K562 (cell line): ENCODE measurements at regions not wholly inside any gene's neighbourhood (a gene's known extent, or its start where the extent isn't known, plus 50 kb on each side); places are given as distances from the start of the nearest gene placed in this dataset.

Source experiments
- ATAC-seq: fragments of 200-7000 bp; cut with Tn5 transposase; 3 replicates; pipeline ENCODE4 v1.9.1; 2020; ENCODE audit warnings: moderate library complexity
- BruUV-seq: library from RNA; stranded (reverse); fragments of 400-500 nt; replicated peaks from 2 replicates; lab custom pipeline; 2021; lab: Mats Ljungman, UMichigan
- CTCF ChIA-PET: fragments of 300-600 bp; formaldehyde crosslinking; extraction: SDS; loops from one replicate; lab custom pipeline; 2021; ENCODE audit warnings: low intra/inter-chr PET ratio; lab: Yijun Ruan, JAX
- POLR2A ChIA-PET: fragments of 300-600, 350-650 bp; sonication (Branson Sonifier 250); formaldehyde crosslinking; extraction: SDS; loops from one replicate; lab custom pipeline; 2021; ENCODE audit warnings: antibody characterized with exemption, inconsistent platforms; lab: Yijun Ruan, JAX
- DNase-seq, 4 experiments: peaks; one replicate each; pipeline versions ENCODE4 v3.0.0 to v3.0.0-alpha.2; 2011 to 2018; ENCODE audit warnings: low spot score in 3 of 4, mixed read lengths in 3 of 4; ENCODE audit errors: extremely low read depth in 1 of 4
- FAIRE-seq: peaks from 2 replicates; lab custom pipeline; 2011; peaks lifted over from hg19 to GRCh38; lab: Jason Lieb, UNC
- H2AFZ ChIP-seq: 2 replicates; pipeline ENCODE4 v1.6.0; 2011; ENCODE audit warnings: low read depth, low read length, control low read depth, inconsistent platforms
- H3K27ac ChIP-seq: fragments of 200-600 bp; 3 replicates; pipeline ENCODE4 v1.8.0; 2011; ENCODE audit warnings: low read depth, mild to moderate bottlenecking, control low read depth, inconsistent platforms, low read length, moderate library complexity, mixed read lengths; ENCODE audit errors: extremely low read depth
- H3K27me3 ChIP-seq, 2 experiments: fragments of 300-600 bp in 1 of 2; 2 replicates in 1 of 2; 3 replicates in 1 of 2; pipeline versions ENCODE4 v1.6.0 to v1.8.0; 2011; ENCODE audit warnings: inconsistent platforms in 2 of 2, low read length in 2 of 2, mild to moderate bottlenecking in 1 of 2, mixed read lengths in 1 of 2, moderate library complexity in 1 of 2; ENCODE audit not compliant: control insufficient read depth in 2 of 2, insufficient read depth in 2 of 2
- H3K36me3 ChIP-seq: fragments of 300-600 bp; 3 replicates; pipeline ENCODE4 v1.8.0; 2011; ENCODE audit warnings: mild to moderate bottlenecking, low read length, inconsistent platforms; ENCODE audit not compliant: control insufficient read depth, insufficient read depth
- H3K4me1 ChIP-seq, 2 experiments: fragments of 200-600 bp in 1 of 2; replicated peaks in 1 of 2; 2 replicates in 1 of 2; 3 replicates in 1 of 2; pipeline versions ENCODE4 v1.5.1 to v1.8.0; 2011; ENCODE audit warnings: inconsistent platforms in 2 of 2, low read length in 2 of 2, mild to moderate bottlenecking in 1 of 2, mixed read lengths in 1 of 2, moderate library complexity in 1 of 2; ENCODE audit not compliant: control insufficient read depth in 2 of 2, insufficient read depth in 2 of 2
- H3K4me2 ChIP-seq: 2 replicates; pipeline ENCODE4 v1.6.1; 2011; ENCODE audit warnings: low read length, control low read depth, inconsistent platforms, mixed read lengths; ENCODE audit not compliant: insufficient read depth
- H3K4me3 ChIP-seq: fragments of 200-600 bp; sonication (generic), shearing (Covaris generic); 2 replicates; pipeline ENCODE4 v1.5.1; 2016; ENCODE audit warnings: control low read depth, inconsistent platforms
- H3K79me2 ChIP-seq: fragments of 200-600 bp; 3 replicates; pipeline ENCODE4 v1.8.0; 2011; ENCODE audit warnings: low read length, inconsistent platforms; ENCODE audit not compliant: control insufficient read depth, insufficient read depth
- H3K9ac ChIP-seq, 2 experiments: 2 replicates each; pipeline versions ENCODE4 v1.6.0 to v1.6.1; 2011; ENCODE audit warnings: low read depth in 2 of 2, low read length in 2 of 2, control low read depth in 1 of 2, inconsistent platforms in 1 of 2, mild to moderate bottlenecking in 1 of 2, mixed read lengths in 1 of 2; ENCODE audit not compliant: insufficient read depth in 1 of 2
- H3K9me1 ChIP-seq: one replicate; pipeline ENCODE4 v1.6.0; 2011; ENCODE audit warnings: inconsistent platforms, mild to moderate bottlenecking, low read length, moderate library complexity; ENCODE audit not compliant: control insufficient read depth, insufficient read depth
- H3K9me3 ChIP-seq: replicated peaks from 2 replicates; pipeline ENCODE4 v1.5.1; 2011; ENCODE audit warnings: low read depth, low read length, inconsistent platforms; ENCODE audit not compliant: control insufficient read depth, insufficient read depth
- H4K20me1 ChIP-seq: replicated peaks from 2 replicates; pipeline ENCODE4 v1.6.1; 2011; ENCODE audit warnings: low read length, inconsistent platforms, mixed read lengths; ENCODE audit not compliant: control insufficient read depth, insufficient read depth
- CCNT2 ChIP-seq: IDR thresholded peaks from 2 replicates; pipeline ENCODE4 v1.6.1; 2011; ENCODE audit warnings: borderline replicate concordance, low read depth, mild to moderate bottlenecking, moderate library complexity, mixed read lengths, low read length; ENCODE audit not compliant: insufficient read length; ENCODE audit errors: extremely low read depth
- PHF21A ChIP-seq: fragments of 450-650 bp; IDR thresholded peaks from 2 replicates; pipeline ENCODE4 v1.6.1; 2017; ENCODE audit warnings: low read depth, borderline replicate concordance
- POLR2A ChIP-seq: fragments of 450-650 bp; conservative IDR thresholded peaks from 2 replicates; pipeline ENCODE4 v1.6.1; 2016
- SAFB ChIP-seq: fragments of 200-400 bp; formaldehyde crosslinking; IDR thresholded peaks from 2 replicates; pipeline ENCODE4 v1.6.1; 2017; ENCODE audit warnings: low read depth, low read length, borderline replicate concordance
- TCF7L2 ChIP-seq: fragments of 150-350 bp; IDR thresholded peaks from 2 replicates; pipeline ENCODE4 v1.6.1; 2016; ENCODE audit warnings: low read depth, mild to moderate bottlenecking, low read length, moderate library complexity
- TRIM28 ChIP-seq: fragments of 450-650 bp; IDR thresholded peaks from 2 replicates; pipeline ENCODE4 v1.6.1; 2017
- ZNF57 ChIP-seq: fragments of 450-650 bp; formaldehyde crosslinking; IDR thresholded peaks from 2 replicates; pipeline ENCODE4 v1.4.0; 2020; ENCODE audit warnings: mild to moderate bottlenecking, moderate library complexity
- WGBS: fragments of 100-300 bp; shearing (Covaris generic); methylation state at CpG from one replicate; pipeline ENCODE4 v1.1.6; 2016; ENCODE audit warnings: low coverage, mixed read lengths; ENCODE audit not compliant: insufficient coverage; ENCODE audit errors: missing lambda C conversion rate; 5-methylcytosine and 5-hydroxymethylcytosine counted together
- in situ Hi-C: fragments of 300-500 bp; cut with MboI; formaldehyde crosslinking; loops from 4 replicates; pipeline ENCODE4 v1.15.0; 2018; ENCODE audit warnings: inconsistent platforms, mixed read lengths
- intact Hi-C: fragments of 100-400 bp; cut with micrococcal nuclease; formaldehyde crosslinking; loops from 2 replicates; pipeline ENCODE4 v1.14.2; 2022

DNA sequence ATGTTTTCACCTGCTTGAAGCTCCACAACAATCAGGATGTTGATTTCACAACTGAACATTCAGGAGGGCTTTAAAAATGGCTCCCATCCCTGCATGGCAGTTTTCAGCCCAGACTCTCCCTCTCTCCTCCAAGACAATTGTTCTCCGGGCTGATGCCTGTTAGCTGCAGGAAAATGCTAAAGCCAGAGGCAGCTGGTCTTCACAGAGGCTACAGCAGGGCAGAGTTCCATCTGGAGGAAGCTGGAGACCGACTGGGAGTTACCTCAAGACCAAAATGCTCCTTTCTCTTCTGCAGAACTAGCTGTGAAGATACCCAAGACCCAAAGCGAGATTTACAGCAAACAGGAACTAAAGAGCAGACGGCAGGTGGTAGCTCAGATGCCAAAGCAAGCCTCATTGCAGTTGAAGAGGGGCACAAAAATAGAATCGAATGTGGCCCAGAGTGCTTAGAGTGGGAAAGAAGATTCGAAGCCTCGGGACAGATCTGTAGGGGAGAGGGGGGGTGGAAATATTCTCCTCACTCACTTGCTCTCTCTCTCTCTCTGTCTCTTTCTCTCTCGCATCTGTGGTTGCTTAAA, 423.6 kb downstream of the ZNF521 start:
- WGBS, result 1% methylated on average over 8 of the region's 8 CpGs
- POLR2A ChIA-PET, result no interaction called here
- no peaks in the 10 kb centered on the region; a peak in 1 of 5 replicates for H3K27me3 ChIP-seq
- no peak overlapping the region for H3K27ac ChIP-seq
- CTCF ChIA-PET, result no interaction called here
- H3K79me2 ChIP-seq, result no peaks in the 10 kb centered on the region
- H3K4me1 ChIP-seq, result no peaks in the 10 kb centered on the region
- in situ Hi-C loops (no loop called here), intact Hi-C loops (no loop called here)
- no peaks in the 10 kb centered on the region; the same call in 1 of the 2 replicates for H3K9me3 ChIP-seq
- H3K4me2 ChIP-seq, result no peak overlapping the region
- no peaks in the 10 kb centered on the region for H4K20me1 ChIP-seq
- no peak overlapping the region for H3K4me3 ChIP-seq
- no peaks in the 10 kb centered on the region for H3K9me1 ChIP-seq
- DNase-seq (no peak), FAIRE-seq (no peak), ATAC-seq (no peak)
- TF ChIP-seq CCNT2, result no peak
- no peak for TF ChIP-seq PHF21A
- no peak for TF ChIP-seq POLR2A
- TF ChIP-seq SAFB, result no peak
- no peak for TF ChIP-seq ZNF57
- TF ChIP-seq TCF7L2, result no peak
- H2AFZ ChIP-seq, result no peak overlapping the region
- no peaks in the 10 kb centered on the region for H3K36me3 ChIP-seq
- BruUV-seq, result no TSS peak
- H3K9ac ChIP-seq, result no peak overlapping the region

DNA sequence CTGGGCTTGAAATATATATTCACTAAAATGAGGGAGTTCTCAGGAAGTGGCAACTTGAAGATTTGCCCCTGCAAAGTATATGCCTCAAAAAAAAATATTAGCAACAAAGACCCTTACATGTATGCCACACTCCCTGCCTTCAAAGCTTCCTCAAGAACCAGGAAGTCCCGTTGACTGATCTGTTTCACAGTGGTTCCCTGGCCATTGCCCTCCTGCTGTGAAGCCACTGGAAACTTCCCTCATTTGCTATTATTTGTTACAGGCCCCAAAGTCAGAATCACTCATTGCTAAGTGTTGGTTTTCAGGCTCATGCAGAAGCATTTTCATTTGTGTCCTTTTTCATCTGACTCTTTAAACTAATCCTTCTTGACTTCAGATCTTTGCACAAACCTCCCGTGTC, 421.5 kb downstream of the ZNF521 start:
- Histone ChIP-seq H3K9me3 (no peaks in the 10 kb centered on the region; the same call in 1 of the 2 replicates), H3K27ac (no peak overlapping the region), H3K4me1 (no peaks in the 10 kb centered on the region), H3K9me1 (no peaks in the 10 kb centered on the region), H2AFZ (no peak overlapping the region), H3K9ac (no peak overlapping the region), H3K36me3 (no peaks in the 10 kb centered on the region), H3K4me3 (no peak overlapping the region), H3K79me2 (no peaks in the 10 kb centered on the region), H3K27me3 (no peaks in the 10 kb centered on the region), H3K4me2 (no peak overlapping the region), H4K20me1 (no peaks in the 10 kb centered on the region)
- ChIA-PET POLR2A (no interaction called here), CTCF (no interaction called here)
- DNase-seq (no peak), FAIRE-seq (no peak), ATAC-seq (no peak)
- in situ Hi-C loops (no loop called here), intact Hi-C loops (no loop called here)
- TF ChIP-seq TRIM28, result no peak
- no TSS peak for BruUV-seq
- 0% methylated on average over 2 of the region's 2 CpGs for WGBS
